NCI-H2171 treated with DMSO at 0.1 percent for 48 hours (cell line): ENCODE measurements at regions not wholly inside any gene's neighbourhood (a gene's known extent, or its start where the extent isn't known, plus 50 kb on each side); places are given as distances from the start of the nearest gene placed in this dataset.

Source experiments
- DNase-seq: peaks from one replicate; lab custom pipeline; 2025; lab: John Stamatoyannopoulos, UW

- DNase-seq, result peak; percentile 35
These were observed 277.5 kb downstream of the CTTN start for GRCh38 chr11:70675697-70676374.

DNA sequence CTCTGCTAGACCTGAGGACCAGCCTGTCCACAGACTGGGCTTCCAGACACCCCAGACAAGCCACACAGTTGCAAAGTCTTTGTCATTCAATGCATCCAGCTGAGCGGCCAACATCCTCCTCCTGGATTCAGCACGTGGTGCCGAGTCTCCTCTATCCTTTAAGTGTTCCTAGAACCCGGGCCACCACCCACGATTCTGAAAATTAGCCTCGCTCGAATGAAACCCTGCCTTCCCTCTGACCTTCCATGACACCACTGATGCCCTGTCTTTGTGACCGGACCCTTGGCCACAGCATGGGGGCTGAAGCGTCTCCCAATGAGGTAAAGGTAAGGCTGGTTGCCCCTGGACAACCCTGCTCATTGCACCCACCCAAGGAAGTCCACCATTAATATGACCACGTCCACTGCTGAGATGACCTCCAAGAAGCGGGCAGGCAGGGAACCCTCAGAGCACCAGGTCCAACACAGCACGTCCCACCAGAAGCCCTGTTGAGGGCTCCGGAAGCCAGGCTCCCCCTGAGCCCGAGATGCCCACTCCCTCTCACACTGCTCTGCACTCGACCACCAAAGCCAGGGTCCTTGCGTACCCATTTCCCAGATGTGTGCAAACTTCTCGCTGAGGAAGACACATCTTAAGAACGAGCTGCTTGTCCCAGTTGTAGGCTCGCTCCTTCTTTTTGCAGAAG is 279.0 kb downstream of the CTTN start:
- DNase-seq, result no peak

DNA sequence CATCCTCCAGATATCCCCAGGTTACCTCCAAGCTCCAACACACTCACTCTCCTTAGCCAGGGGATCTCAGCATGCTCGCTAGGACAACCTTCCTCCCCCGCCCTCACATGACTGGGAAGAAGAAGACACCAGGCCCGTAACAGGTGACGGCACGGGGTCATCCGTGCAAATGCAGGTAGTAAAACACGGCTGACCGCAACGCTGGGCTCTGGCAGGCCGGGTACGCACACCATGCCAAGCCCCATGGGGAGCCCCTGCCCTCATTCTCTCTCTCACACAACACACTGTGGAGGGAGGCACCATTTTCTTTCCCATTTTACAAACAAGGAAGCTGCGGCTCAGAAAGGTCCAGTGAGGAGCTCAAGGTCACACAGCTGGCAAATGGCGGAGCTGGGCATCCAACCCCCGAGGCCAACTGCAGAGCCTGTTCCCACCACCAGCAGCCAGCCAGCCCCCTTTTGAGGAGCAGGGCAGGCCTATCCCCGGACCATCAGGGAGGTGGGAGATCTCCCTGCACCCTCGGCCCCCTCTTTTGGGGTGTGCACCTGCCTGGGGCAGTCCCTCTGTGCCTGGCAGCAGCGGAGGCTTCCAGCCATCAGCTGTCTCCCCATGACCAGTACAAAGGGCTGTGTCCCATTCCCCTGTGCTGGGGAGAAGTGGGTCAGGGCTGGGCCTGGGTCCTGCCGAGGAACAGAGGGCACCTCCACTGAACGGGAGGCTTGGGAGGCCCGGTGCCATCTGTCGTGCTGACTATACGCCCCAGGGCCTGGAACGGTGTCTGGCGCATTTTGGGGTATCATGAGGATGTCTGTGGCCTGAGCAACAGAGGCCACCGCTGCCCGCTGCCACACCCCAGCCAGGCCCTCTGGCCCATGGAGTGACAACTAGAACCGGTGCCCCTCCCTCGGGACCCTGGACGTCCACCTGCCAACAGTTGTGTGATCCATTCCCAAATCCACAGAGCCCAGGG is 280.9 kb downstream of the CTTN start:
- no peak for DNase-seq

GRCh38 chr11:70680781-70681281 is 282.5 kb downstream of the CTTN start:
- DNase-seq, result no peak

- DNase-seq, result no peak
These were observed 283.7 kb downstream of the CTTN start for GRCh38 chr11:70682056-70682455.

- no peak for DNase-seq
These were observed 284.4 kb downstream of the CTTN start for GRCh38 chr11:70682760-70683159.

DNA sequence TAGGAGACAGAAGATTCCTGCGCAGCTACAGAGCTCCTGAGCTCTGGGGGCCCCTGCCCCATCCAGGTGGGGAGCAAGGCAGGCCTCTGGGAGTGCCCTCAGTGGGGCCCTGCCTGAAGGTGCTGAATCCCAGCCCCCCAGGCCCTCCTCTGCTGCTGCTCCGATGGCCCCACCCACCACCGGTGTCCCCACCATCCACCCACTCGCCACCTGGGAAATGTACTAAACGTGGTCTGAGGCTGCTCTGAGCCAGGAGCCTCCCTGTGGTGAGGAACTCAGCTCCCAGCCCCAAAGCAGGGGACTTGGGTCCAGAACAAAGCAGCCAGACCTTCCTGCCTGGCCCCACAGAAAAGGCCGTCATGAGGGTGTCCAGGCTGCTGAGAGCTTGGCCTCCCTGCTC is 289.4 kb downstream of the CTTN start:
- no peak for DNase-seq

GRCh38 chr11:70688142-70688541 is 289.8 kb downstream of the CTTN start:
- DNase-seq, result no peak

DNA sequence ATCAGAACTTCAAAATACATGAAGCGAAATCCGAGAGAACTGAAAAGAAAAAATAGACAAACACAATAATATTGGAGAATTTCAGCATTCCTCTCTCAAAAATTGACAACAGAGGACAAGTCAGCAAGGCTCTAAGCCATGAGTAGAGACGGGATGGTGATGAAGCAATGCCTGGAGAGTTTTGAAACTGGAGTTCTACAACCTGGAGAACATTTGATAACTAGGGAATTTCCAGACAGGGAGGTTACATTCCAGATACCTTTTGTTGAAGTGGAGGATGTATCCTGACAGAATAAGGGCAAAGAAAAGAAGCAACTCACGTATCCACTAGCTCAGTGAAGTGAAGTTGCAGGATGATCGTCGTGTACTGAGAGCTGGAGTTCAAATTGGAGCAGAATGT is 291.4 kb downstream of the CTTN start:
- DNase-seq, result no peak

- DNase-seq, result no peak
These were observed 293.8 kb downstream of the CTTN start for GRCh38 chr11:70692131-70692530.

GRCh38 chr11:70694371-70694770 is 296.0 kb downstream of the CTTN start:
- DNase-seq, result no peak

- DNase-seq, result no peak
These were observed 297.0 kb downstream of the CTTN start for GRCh38 chr11:70695086-70695960.

DNA sequence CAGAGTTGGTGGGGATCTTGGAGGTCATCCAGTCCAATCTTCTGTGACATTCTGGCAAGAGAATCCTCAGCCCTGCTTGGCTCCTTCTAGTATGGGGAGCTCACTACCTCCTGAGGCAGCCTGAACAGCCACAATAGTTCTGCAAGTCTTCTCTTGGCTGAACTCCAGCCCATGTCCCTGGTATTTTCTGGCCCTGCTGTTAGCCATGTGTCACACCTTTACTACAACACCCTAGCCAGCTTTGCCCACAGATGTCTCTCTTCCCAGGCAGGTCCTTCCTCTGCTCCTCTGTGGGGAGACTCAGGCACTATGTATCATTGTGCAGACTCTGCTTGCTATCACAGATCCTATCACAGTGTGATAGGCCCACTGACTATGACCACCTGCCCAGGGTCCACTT is 297.7 kb downstream of the CTTN start:
- DNase-seq, result peak; percentile 41

GRCh38 chr11:70696564-70696963 is 298.2 kb downstream of the CTTN start:
- no peak for DNase-seq

- DNase-seq, result no peak
These were observed 299.4 kb downstream of the CTTN start for GRCh38 chr11:70697701-70698100.

DNA sequence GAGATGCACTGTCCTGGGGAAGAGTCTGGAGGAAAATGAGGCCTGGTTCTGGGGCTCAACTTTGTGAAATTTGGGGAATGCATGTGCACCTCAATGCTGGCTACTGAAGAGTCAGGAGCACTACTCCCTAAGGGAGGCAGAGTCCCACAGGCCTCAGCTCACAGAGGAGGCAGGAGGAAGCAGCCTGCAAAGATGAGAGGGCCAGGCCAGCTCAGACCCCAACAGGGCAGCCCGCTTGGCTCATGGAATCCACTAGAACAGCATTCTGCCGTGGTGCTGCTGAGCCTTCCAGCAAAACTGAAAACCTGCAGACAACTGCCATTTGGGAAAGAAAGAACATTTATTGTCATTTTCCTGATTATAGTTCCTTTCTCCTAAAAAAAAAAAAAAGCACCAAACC is 300.5 kb downstream of the CTTN start:
- DNase-seq, result no peak

- DNase-seq, result no peak
These were observed 301.2 kb downstream of the CTTN start for GRCh38 chr11:70699294-70700221.

DNA sequence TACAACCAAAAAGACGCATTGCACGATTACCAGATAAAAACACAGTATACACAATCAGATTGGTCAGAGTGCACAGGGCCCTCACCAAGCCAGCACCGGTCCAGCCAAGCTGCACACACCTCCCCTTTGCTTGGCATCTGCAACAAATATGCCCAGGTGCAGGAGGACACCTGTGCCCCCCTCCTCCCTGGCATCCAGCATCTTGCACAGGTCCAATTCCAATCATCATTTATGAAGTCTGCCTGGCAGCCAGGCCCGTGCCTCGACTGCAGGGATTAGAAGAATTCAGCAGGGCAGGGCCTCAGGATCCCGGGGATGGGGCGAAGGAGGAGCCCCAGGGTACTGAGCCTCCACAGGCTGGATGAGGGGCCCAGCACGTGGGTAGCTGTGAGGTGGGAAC is 302.1 kb downstream of the CTTN start:
- DNase-seq, result no peak

DNA sequence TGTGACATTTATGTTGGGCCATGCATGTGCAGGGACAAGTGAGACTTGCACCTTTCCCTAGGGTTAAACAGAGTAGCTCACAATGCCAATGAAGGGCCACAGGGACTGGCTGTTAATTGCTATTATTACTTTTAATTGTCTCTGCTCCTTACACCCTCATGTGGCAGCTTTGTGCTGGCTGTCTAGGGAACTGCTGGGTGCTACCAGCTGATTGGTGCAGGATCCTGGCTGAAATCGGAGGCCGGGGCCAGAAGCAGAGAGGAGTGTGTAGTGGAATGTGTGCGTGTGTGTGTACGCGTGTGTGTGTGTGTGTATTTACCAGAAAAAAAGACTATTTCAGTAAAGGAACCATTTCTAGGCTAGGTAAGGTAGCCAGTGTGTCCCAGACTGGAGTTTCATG is 302.5 kb downstream of the CTTN start:
- DNase-seq, result no peak

DNA sequence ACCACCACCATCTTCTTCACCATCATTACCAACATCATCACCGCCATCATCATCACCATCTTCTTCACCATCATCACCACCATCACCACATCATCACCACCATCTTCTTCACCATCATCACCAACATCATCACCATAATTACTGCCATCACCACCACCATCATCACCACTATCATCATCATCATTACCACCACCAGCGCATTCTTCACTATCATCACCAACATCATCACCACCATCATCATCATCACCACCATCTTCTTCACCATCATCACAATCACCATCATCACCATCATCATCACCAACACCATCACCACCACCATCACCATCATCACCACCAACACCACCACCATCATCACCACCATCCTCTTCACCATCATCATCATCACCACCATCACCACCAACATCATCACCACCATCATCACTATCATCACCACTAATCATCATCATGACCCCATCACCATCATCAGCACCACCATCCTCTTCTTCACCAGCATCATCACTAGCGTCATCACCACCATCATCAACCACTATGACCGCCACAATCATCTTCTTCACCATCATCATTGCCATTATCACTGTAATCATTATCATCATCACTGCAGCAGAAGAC is 303.8 kb downstream of the CTTN start:
- no peak for DNase-seq
